ENCODE measurements at regions not wholly inside any gene's neighbourhood (a gene's known extent, or its start where the extent isn't known, plus 50 kb on each side); places are given as distances from the start of the nearest gene placed in this dataset.
A peak's percentile ranks its signal among the peaks of the same experiment; 100 is the strongest.

DNA sequence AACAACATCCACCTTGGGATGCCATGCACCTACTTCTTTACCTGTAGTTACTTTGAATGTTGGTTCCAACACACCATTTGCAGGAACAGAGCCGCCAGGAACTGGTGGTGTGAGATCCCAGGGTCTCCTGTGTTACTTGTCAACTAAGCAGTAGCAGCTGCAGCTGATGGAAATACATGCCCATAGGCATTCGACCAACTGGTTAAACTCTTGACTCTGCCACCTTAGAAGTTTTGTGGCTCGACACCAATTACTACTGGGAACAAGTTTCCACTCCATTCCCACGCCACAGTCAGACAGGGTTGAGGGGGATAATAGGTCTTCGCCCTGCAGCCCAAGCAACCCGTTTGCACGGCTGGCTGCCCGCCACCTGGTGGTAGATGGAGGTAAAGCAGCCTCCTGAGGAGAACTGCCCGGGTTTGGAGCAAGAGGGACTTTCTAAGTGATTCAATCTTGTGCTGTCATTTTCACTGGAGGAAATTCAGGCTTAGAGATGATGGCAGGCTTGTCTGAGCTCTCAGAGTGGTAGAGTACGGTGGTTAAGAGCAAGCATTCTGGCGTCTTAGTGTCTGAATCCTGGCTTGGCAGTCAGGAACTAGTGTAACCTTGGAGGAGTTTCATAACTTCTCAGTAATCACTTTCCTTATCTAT lies 119.1 kb upstream of the TRIM2 start:
- Histone ChIP-seq H2AFZ (ENCODE audit: low read depth, low read length) (no peak overlapping the region), H3K79me2 (ENCODE audit: insufficient read depth, low read length) (no peaks in the 10 kb centered on the region), H3K27me3 (ENCODE audit: insufficient read depth, low read length) (peaks cover 9% of the 10 kb centered on the region), H3K27ac (ENCODE audit: low read depth, low read length) (no peak overlapping the region), H4K20me1 (ENCODE audit: insufficient read depth, low read length) (no peaks in the 10 kb centered on the region), H3K4me3 (ENCODE audit: insufficient read depth, low read depth, low read length) (no peak overlapping the region), H3K9ac (ENCODE audit: low read length) (no peak overlapping the region), H3K4me2 (ENCODE audit: low read length) (no peak overlapping the region), H3K4me1 (ENCODE audit: insufficient read depth, low read length) (peaks cover 6% of the 10 kb centered on the region), H3K9me3 (ENCODE audit: insufficient read depth, low read depth, low read length) (no peaks in the 10 kb centered on the region), H3K36me3 (ENCODE audit: insufficient read depth, low read length) (no peaks in the 10 kb centered on the region)
- no peaks in the 10 kb centered on the region for H3K36me3 Mint-ChIP-seq (ENCODE audit: low read depth, unreplicated experiment)
- H3K27me3 Mint-ChIP-seq (ENCODE audit: low read depth, unreplicated experiment), result peaks cover 19% of the 10 kb centered on the region
- H3K27ac Mint-ChIP-seq (ENCODE audit: unreplicated experiment), result no peak overlapping the region
- no peak for TF ChIP-seq EZH2 (IDR thresholded peaks at IDR 0.05; ENCODE audit: insufficient read depth, low read length)
- TF ChIP-seq, protein P1, sequence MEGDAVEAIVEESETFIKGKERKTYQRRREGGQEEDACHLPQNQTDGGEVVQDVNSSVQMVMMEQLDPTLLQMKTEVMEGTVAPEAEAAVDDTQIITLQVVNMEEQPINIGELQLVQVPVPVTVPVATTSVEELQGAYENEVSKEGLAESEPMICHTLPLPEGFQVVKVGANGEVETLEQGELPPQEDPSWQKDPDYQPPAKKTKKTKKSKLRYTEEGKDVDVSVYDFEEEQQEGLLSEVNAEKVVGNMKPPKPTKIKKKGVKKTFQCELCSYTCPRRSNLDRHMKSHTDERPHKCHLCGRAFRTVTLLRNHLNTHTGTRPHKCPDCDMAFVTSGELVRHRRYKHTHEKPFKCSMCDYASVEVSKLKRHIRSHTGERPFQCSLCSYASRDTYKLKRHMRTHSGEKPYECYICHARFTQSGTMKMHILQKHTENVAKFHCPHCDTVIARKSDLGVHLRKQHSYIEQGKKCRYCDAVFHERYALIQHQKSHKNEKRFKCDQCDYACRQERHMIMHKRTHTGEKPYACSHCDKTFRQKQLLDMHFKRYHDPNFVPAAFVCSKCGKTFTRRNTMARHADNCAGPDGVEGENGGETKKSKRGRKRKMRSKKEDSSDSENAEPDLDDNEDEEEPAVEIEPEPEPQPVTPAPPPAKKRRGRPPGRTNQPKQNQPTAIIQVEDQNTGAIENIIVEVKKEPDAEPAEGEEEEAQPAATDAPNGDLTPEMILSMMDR (IDR thresholded peaks at IDR 0.05; ENCODE audit: insufficient read depth, low read depth, low read length), result peak; percentile 97
- peaks cover 13% of the 10 kb centered on the region for H3K4me1 Mint-ChIP-seq (ENCODE audit: low read depth, unreplicated experiment)
- DNase-seq (ENCODE audit: low read depth), result peak; percentile 51
- no peak overlapping the region for H3K4me3 Mint-ChIP-seq (ENCODE audit: unreplicated experiment)
- FAIRE-seq, result no peak
- H3K9me3 Mint-ChIP-seq (ENCODE audit: unreplicated experiment), result peaks cover 1% of the 10 kb centered on the region

DNA sequence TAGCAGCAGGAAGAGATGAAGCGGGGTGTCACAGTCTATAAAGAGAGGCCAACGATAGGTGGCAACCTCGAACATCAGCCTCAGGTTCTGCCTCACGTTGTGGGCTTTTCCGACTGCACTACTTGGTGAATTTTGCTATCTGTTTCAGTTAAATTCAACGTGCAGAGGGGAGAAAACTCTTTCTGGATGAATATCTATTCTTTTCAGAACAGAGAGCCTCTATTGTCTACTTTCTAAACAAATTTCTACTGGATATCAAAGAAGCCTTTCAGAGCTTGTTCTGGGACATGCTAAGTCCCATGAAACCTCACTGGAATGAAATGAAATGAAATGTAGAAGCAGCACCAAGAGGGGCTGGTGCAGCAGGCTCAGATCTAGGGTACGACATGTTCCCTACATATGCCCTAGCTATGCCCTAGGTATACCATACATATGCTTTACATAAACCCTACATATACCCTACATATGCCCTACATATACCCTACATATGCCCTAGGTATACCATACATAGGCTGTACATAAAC lies 116.5 kb upstream of the TRIM2 start:
- Histone ChIP-seq H3K36me3 (ENCODE audit: insufficient read depth, low read length) (no peaks in the 10 kb centered on the region), H3K9me3 (ENCODE audit: insufficient read depth, low read depth, low read length) (no peaks in the 10 kb centered on the region), H4K20me1 (ENCODE audit: insufficient read depth, low read length) (no peaks in the 10 kb centered on the region), H3K9ac (ENCODE audit: low read length) (no peak overlapping the region), H2AFZ (ENCODE audit: low read depth, low read length) (no peak overlapping the region), H3K27ac (ENCODE audit: low read depth, low read length) (no peak overlapping the region), H3K4me1 (ENCODE audit: insufficient read depth, low read length) (peaks cover 6% of the 10 kb centered on the region), H3K27me3 (ENCODE audit: insufficient read depth, low read length) (peaks cover 15% of the 10 kb centered on the region), H3K79me2 (ENCODE audit: insufficient read depth, low read length) (no peaks in the 10 kb centered on the region), H3K4me2 (ENCODE audit: low read length) (no peak overlapping the region), H3K4me3 (ENCODE audit: insufficient read depth, low read depth, low read length) (no peak overlapping the region)
- no peak overlapping the region for H3K27ac Mint-ChIP-seq (ENCODE audit: unreplicated experiment)
- peaks cover 12% of the 10 kb centered on the region for H3K4me1 Mint-ChIP-seq (ENCODE audit: low read depth, unreplicated experiment)
- no peak for FAIRE-seq
- peaks cover 16% of the 10 kb centered on the region for H3K27me3 Mint-ChIP-seq (ENCODE audit: low read depth, unreplicated experiment)
- H3K4me3 Mint-ChIP-seq (ENCODE audit: unreplicated experiment), result no peak overlapping the region
- peaks cover 1% of the 10 kb centered on the region for H3K9me3 Mint-ChIP-seq (ENCODE audit: unreplicated experiment)
- no peaks in the 10 kb centered on the region for H3K36me3 Mint-ChIP-seq (ENCODE audit: low read depth, unreplicated experiment)
- DNase-seq (ENCODE audit: low read depth), result no peak
- TF ChIP-seq EZH2 (IDR thresholded peaks at IDR 0.05; ENCODE audit: insufficient read depth, low read length), result no peak
- TF ChIP-seq, protein P1 (IDR thresholded peaks at IDR 0.05; ENCODE audit: insufficient read depth, low read depth, low read length), result no peak

DNA sequence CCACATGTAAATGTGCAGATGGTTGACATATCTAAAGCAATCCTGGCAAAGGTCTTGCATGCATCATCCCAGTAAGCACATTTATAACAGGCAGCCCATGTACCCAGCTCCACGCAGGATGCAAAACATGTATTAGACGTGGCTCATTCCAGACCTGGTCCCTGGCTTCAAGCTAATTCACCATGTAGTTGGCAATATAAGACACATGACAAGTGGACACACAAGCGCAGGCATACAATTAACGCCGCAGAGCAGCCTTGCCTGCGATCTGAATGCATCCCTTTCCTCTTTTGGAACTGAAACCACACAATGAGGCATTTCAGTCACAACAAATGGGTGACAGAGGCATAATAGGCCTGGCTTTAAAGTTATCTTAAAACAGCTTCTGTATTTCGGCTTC lies 114.5 kb upstream of the TRIM2 start:
- no peaks in the 10 kb centered on the region for H3K4me1 ChIP-seq (ENCODE audit: insufficient read depth, low read length)
- H2AFZ ChIP-seq (ENCODE audit: low read depth, low read length), result no peak overlapping the region
- H4K20me1 ChIP-seq (ENCODE audit: insufficient read depth, low read length), result no peaks in the 10 kb centered on the region
- no peak overlapping the region for H3K4me2 ChIP-seq (ENCODE audit: low read length)
- Mint-ChIP-seq H3K27me3 (ENCODE audit: low read depth, unreplicated experiment) (peaks cover 19% of the 10 kb centered on the region), H3K36me3 (ENCODE audit: low read depth, unreplicated experiment) (no peaks in the 10 kb centered on the region), H3K4me1 (ENCODE audit: low read depth, unreplicated experiment) (peaks cover 4% of the 10 kb centered on the region), H3K9me3 (ENCODE audit: unreplicated experiment) (peaks cover 1% of the 10 kb centered on the region), H3K27ac (ENCODE audit: unreplicated experiment) (no peak overlapping the region), H3K4me3 (ENCODE audit: unreplicated experiment) (no peak overlapping the region)
- H3K27me3 ChIP-seq (ENCODE audit: insufficient read depth, low read length), result peaks cover 15% of the 10 kb centered on the region
- no peaks in the 10 kb centered on the region for H3K9me3 ChIP-seq (ENCODE audit: insufficient read depth, low read depth, low read length)
- FAIRE-seq (no peak), DNase-seq (ENCODE audit: low read depth) (no peak)
- no peak for TF ChIP-seq EZH2 (IDR thresholded peaks at IDR 0.05; ENCODE audit: insufficient read depth, low read length)
- TF ChIP-seq, protein P1 (IDR thresholded peaks at IDR 0.05; ENCODE audit: insufficient read depth, low read depth, low read length), result no peak
- H3K36me3 ChIP-seq (ENCODE audit: insufficient read depth, low read length), result no peaks in the 10 kb centered on the region
- H3K4me3 ChIP-seq (ENCODE audit: insufficient read depth, low read depth, low read length), result no peak overlapping the region
- no peaks in the 10 kb centered on the region for H3K79me2 ChIP-seq (ENCODE audit: insufficient read depth, low read length)
- H3K27ac ChIP-seq (ENCODE audit: low read depth, low read length), result no peak overlapping the region
- H3K9ac ChIP-seq (ENCODE audit: low read length), result no peak overlapping the region

All from astrocyte (in vitro differentiated cells and primary cell).